LNCAP (cell line): ENCODE measurements at regions not wholly inside any gene's neighbourhood (a gene's known extent, or its start where the extent isn't known, plus 50 kb on each side); places are given as distances from the start of the nearest gene placed in this dataset.

Experiments used
- TF ChIP-seq, protein P1 (sequence below): fragments of 450-650 bp; IDR thresholded peaks from 2 replicates; pipeline ENCODE4 v1.5.1; 2017; ENCODE audit warnings: mild to moderate bottlenecking

DNA sequence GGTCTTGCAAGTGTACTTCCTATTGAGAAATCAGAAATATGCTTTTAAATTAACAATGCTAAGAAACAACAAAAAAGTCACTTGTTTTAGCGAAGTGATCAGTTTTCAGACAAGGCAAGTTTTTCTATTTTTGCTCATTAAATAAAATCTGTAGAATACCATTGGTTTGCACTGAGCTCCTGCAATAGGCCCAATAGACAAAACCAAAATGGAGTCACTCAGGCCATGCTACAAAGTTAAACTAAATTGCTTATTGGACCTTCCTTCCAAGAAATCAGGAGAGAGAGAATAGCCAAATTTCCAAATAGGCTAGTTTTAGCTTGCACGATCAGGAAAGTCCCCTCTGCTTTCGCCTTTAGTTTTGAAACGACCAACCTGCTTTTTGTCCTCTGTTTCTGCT is 73.4 kb upstream of the SLC13A1 start:
- TF ChIP-seq, protein P1, sequence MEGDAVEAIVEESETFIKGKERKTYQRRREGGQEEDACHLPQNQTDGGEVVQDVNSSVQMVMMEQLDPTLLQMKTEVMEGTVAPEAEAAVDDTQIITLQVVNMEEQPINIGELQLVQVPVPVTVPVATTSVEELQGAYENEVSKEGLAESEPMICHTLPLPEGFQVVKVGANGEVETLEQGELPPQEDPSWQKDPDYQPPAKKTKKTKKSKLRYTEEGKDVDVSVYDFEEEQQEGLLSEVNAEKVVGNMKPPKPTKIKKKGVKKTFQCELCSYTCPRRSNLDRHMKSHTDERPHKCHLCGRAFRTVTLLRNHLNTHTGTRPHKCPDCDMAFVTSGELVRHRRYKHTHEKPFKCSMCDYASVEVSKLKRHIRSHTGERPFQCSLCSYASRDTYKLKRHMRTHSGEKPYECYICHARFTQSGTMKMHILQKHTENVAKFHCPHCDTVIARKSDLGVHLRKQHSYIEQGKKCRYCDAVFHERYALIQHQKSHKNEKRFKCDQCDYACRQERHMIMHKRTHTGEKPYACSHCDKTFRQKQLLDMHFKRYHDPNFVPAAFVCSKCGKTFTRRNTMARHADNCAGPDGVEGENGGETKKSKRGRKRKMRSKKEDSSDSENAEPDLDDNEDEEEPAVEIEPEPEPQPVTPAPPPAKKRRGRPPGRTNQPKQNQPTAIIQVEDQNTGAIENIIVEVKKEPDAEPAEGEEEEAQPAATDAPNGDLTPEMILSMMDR: no peak

DNA sequence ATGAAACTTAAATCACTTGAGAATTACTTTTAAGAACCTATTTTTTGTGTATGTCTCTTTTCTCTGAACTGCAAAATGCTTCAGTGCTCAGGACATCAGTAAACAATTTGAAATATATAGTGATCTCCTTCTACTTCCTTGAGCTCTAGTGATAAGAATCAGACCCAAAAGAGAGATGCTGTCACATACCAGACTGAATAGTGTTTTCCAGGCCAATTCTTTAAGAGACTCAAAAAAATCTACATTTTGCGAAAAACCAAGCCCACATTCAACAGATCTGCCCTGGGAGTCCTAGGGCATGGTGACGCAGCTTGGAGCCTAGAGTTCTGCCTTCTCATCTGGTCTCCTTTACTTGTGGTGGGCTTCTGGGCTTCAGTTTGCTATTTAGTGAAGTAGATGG is 72.1 kb upstream of the SLC13A1 start:
- TF ChIP-seq, protein P1: no peak

DNA sequence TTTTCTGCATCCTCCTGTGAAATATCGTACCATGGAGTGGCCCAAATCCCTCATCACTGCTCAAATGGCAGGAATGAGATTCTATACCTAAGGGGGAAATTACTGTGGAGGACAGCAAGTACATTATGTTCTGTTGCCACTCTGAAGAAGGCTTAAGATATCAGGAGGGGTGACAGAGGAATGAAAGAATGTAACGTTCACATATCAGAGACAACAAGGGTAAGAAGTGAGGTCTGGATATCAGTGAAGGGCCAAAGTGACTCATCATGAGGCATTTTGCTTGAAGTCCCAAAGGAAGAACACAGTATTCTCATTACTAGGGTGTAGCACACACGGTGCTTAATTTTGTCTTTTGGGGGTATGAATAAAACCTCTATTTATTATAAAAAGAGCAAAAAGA is 71.5 kb upstream of the SLC13A1 start:
- TF ChIP-seq, protein P1: no peak

DNA sequence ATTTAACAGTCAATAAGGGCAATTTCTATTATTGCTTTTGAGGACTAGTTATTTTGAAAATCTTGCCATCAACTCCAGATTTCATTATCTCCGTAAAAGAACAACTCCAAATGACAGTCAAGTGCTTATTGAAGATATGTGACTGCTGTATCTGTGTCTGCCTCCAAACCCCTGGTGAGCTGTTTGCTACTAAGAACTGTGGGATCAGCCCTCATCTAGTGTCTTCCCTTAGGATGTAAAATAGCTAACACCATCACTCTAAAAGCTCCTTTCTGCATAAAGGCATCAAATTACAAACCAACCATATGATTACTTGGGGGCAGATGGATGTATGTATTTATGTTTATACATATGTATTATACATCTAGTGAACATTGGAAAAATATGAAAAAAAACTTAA is 70.8 kb upstream of the SLC13A1 start:
- TF ChIP-seq, protein P1: no peak

DNA sequence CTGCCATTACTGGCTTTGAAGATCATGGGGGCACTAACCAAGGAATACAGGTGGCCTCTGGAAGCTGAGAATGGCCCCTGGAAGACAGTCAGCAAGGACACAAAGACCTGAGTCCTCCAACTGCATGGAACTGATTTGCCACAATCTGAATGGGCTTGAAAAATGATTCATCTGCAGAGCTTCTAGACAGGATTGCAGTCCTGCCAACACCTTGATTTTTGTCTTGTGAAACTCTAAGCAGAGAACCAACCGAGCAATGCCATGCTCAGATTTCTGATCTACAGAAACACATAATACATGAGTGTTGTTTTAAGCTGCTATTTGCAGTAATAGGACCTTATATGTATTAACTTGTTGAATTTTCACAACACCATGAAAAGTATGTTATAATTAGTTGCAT is 66.1 kb upstream of the SLC13A1 start:
- TF ChIP-seq, protein P1: no peak

DNA sequence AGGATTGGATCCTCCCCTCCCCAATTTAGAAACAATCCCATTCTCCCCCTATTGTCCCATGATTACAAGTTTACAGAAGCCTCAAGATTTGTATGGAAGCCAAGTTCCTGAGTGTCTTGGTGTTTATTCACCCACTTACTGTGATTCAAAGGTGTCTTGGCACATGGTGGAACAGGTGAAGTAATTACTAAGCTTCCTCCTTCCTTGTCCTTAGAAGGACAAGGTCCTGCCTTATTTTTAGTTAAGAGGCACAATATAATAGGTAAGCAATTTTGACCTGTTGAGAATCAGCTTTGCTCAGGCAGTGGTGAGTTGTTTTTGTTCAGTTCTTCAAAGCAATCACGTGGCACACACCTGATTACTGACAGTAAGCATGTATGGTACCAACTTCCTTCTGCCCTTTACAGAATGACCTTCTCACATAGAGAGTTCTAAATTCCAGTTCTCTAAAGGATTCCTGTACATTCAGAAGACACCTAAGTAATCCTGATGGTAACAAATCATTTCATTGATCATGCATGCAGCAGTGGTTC is 60.7 kb upstream of the SLC13A1 start:
- TF ChIP-seq, protein P1: no peak

DNA sequence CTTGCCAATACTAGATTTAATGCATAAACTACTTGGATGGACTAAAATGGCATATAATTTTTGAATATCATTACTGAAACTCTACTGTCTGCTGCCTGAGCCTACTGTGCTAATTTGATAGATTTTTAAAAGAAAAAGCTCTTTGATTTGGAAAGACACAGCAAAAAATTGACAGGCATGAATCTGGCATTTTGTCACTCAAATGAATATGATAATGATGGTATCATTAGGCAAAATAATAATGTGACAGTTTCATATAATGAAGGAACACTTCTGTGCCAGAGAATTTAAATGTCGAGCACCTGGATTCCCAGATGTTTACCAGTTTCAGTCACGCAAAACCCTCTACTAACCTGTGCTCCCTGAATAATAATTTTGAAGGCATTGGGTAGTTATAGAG is 60.0 kb upstream of the SLC13A1 start:
- TF ChIP-seq, protein P1: no peak
